ENCODE measurements at regions not wholly inside any gene's neighbourhood (a gene's known extent, or its start where the extent isn't known, plus 50 kb on each side); places are given as distances from the start of the nearest gene placed in this dataset.

GRCh38 chr4:38567457-38567856 lies 96.5 kb upstream of the KLF3 start:
- Histone ChIP-seq H3K27ac (no peak overlapping the region), H3K27me3 (no peaks in the 10 kb centered on the region), H3K9me3 (peaks cover 0 to 4% (median 0%) of the 10 kb centered on the region in 11 donors), H3K4me3 (no peak overlapping the region), H3K4me1 (peaks cover 0 to 35% (median 23%) of the 10 kb centered on the region in 9 donors), H3K36me3 (no peaks in the 10 kb centered on the region)
- DNase-seq, result no peak
- no peak for TF ChIP-seq CTCF (IDR thresholded peaks at IDR 0.05)
- no peak for ATAC-seq
- intact Hi-C loops (cut with DNase I), result no loop called here
- WGBS, 2 donors, result 94% methylated on average over 5 of the region's 5 CpGs

DNA sequence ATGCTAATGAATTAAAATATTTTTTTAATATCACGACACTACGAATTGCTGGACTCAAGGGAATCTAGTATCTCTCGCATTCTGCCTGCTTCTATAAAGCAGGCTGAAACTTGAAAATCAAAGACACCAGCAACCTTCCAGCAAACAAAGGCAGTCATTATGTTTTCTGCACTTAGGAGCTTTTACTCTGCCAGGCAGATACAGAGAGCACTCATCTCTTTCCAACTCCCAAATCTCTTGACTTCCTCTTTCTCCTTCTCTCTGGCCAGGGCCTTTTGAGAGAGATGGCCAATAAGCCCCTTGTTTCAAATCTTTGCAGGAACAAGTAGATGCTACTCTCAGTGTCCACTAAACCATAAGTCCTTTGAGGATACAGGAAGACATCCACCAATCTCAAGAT lies 95.2 kb upstream of the KLF3 start:
- H3K27me3 ChIP-seq, result no peaks in the 10 kb centered on the region

GRCh38 chr4:38570647-38571276 lies 93.2 kb upstream of the KLF3 start:
- no peak overlapping the region for H3K4me3 ChIP-seq
- H3K36me3 ChIP-seq, result no peaks in the 10 kb centered on the region
- DNase-seq, result no peak
- peaks cover 0 to 4% (median 0%) of the 10 kb centered on the region in 11 donors for H3K9me3 ChIP-seq
- no peaks in the 10 kb centered on the region for H3K27me3 ChIP-seq
- WGBS, 2 donors, result 85 to 94% methylated on average over 5 of the region's 5 CpGs
- intact Hi-C loops (cut with DNase I), result no loop called here
- peaks cover 0 to 19% (median 4%) of the 10 kb centered on the region in 9 donors for H3K4me1 ChIP-seq
- ATAC-seq, result no peak
- H3K27ac ChIP-seq, result no peak overlapping the region
- no peak for TF ChIP-seq CTCF (IDR thresholded peaks at IDR 0.05)

More for the DNA sequence above, 95.2 kb upstream of the KLF3 start:
- intact Hi-C loops (cut with DNase I), result no loop called here
- H3K9me3 ChIP-seq, result peaks cover 0 to 4% (median 0%) of the 10 kb centered on the region in 11 donors
- peaks cover 0 to 22% (median 15%) of the 10 kb centered on the region in 9 donors for H3K4me1 ChIP-seq
- no peak overlapping the region for H3K4me3 ChIP-seq
- no peak overlapping the region for H3K27ac ChIP-seq
- H3K36me3 ChIP-seq, result no peaks in the 10 kb centered on the region
- no peak for TF ChIP-seq CTCF (IDR thresholded peaks at IDR 0.05)
- WGBS, 2 donors, result 58 to 76% methylated on average over 3 of the region's 3 CpGs
- DNase-seq (no peak), ATAC-seq (no peak)

GRCh38 chr4:38572793-38573192 lies 91.2 kb upstream of the KLF3 start:
- intact Hi-C loops (cut with DNase I), result no loop called here
- no peak for DNase-seq
- ATAC-seq, result no peak

More at GRCh38 chr4:38572793-38573192, 91.2 kb upstream of the KLF3 start:
- no peak for TF ChIP-seq CTCF (IDR thresholded peaks at IDR 0.05)
- Histone ChIP-seq H3K27ac (no peak overlapping the region), H3K4me3 (no peak overlapping the region), H3K27me3 (no peaks in the 10 kb centered on the region), H3K36me3 (no peaks in the 10 kb centered on the region), H3K4me1 (peaks cover 0 to 29% (median 0%) of the 10 kb centered on the region in 9 donors), H3K9me3 (peaks cover 0 to 4% (median 0%) of the 10 kb centered on the region in 11 donors)

Data from heart right ventricle (tissue), 16 donors.